Natural killer cell (primary cell): ENCODE measurements at regions not wholly inside any gene's neighbourhood (a gene's known extent, or its start where the extent isn't known, plus 50 kb on each side); places are given as distances from the start of the nearest gene placed in this dataset.

Source experiments
- ATAC-seq, 3 donors: fragments of 150-1000 bp in 2 of 3; fragments of 200-7000 bp in 1 of 3; cut with Tn5 transposase; 1 replicate in 1 of 3; 2 replicates in 2 of 3; pipeline ENCODE4 v1.10.0; 2021; ENCODE audit warnings: mild to moderate bottlenecking in 2 of 3, moderate library complexity in 2 of 3
- DNase-seq, 2 donors: peaks; one replicate each; pipeline versions ENCODE4 v3.0.0 to v3.0.0-alpha.2; 2013 to 2021; ENCODE audit warnings: mixed read lengths in 1 of 2
- H3K27ac ChIP-seq: one replicate; pipeline ENCODE4 v1.5.1; 2013; ENCODE audit warnings: mild to moderate bottlenecking, low read length
- H3K27me3 ChIP-seq: one replicate; pipeline ENCODE4 v1.6.1; 2013; ENCODE audit warnings: low read length; ENCODE audit not compliant: control insufficient read depth, insufficient read depth
- H3K36me3 ChIP-seq: one replicate; pipeline ENCODE4 v1.6.1; 2013; ENCODE audit warnings: low read length; ENCODE audit not compliant: control insufficient read depth, insufficient read depth
- H3K4me1 ChIP-seq: one replicate; pipeline ENCODE4 v1.6.1; 2013; ENCODE audit warnings: low read length; ENCODE audit not compliant: control insufficient read depth, insufficient read depth
- H3K4me3 ChIP-seq: one replicate; pipeline ENCODE4 v1.5.1; 2013; ENCODE audit warnings: low read length
- H3K9me3 ChIP-seq: one replicate; pipeline ENCODE4 v1.6.1; 2013; ENCODE audit warnings: low read length; ENCODE audit not compliant: control insufficient read depth, insufficient read depth
- H3K27ac Mint-ChIP-seq, 2 donors: one replicate each; pipeline ENCODE4 v1.8.0; 2022; ENCODE audit warnings: mild to moderate bottlenecking in 2 of 2, mixed read lengths in 2 of 2, moderate library complexity in 1 of 2
- H3K27me3 Mint-ChIP-seq, 2 donors: one replicate each; pipeline ENCODE4 v1.8.0; 2022; ENCODE audit warnings: low read depth in 2 of 2, mixed read lengths in 2 of 2
- H3K36me3 Mint-ChIP-seq: one replicate; pipeline ENCODE4 v1.8.0; 2022; ENCODE audit warnings: mixed read lengths
- H3K4me1 Mint-ChIP-seq, 2 donors: one replicate each; pipeline ENCODE4 v1.8.0; 2022; ENCODE audit warnings: mixed read lengths in 2 of 2
- H3K4me3 Mint-ChIP-seq: one replicate; pipeline ENCODE4 v1.8.0; 2022; ENCODE audit warnings: mild to moderate bottlenecking, moderate library complexity, mixed read lengths
- H3K9me3 Mint-ChIP-seq, 2 donors: one replicate each; pipeline ENCODE4 v1.8.0; 2022; ENCODE audit warnings: mixed read lengths in 2 of 2
- CTCF ChIP-seq: fragments of 200-600 bp; IDR thresholded peaks from one replicate; pipeline ENCODE4 v1.8.0; 2022; ENCODE audit warnings: antibody characterized with exemption
- WGBS: methylation state at CpG from one replicate; pipeline ENCODE4 v1.1.7; 2013; ENCODE audit warnings: missing lambda C conversion rate; ENCODE audit not compliant: insufficient coverage; 5-methylcytosine and 5-hydroxymethylcytosine counted together
- intact Hi-C: fragments of 100-400 bp; cut with micrococcal nuclease; formaldehyde crosslinking; loops from one replicate; pipeline ENCODE4 v1.14.2; 2022

- TF ChIP-seq CTCF, result no peak
- H3K4me3 ChIP-seq, result no peak overlapping the region
- DNase-seq (no peak), ATAC-seq (no peak)
- Mint-ChIP-seq H3K27me3 (no peaks in the 10 kb centered on the region), H3K4me3 (no peak overlapping the region), H3K27ac (no peak overlapping the region), H3K9me3 (no peaks in the 10 kb centered on the region), H3K36me3 (no peaks in the 10 kb centered on the region), H3K4me1 (no peaks in the 10 kb centered on the region)
- no peaks in the 10 kb centered on the region for H3K4me1 ChIP-seq
- H3K27me3 ChIP-seq, result no peaks in the 10 kb centered on the region
- no peaks in the 10 kb centered on the region for H3K36me3 ChIP-seq
- no peak overlapping the region for H3K27ac ChIP-seq
- no peaks in the 10 kb centered on the region for H3K9me3 ChIP-seq
- intact Hi-C loops, result no loop called here
- 83% methylated on average over 3 of the region's 4 CpGs for WGBS
These were observed 498.1 kb downstream of the KLF5 start for GRCh38 chr13:73556902-73557301.

GRCh38 chr13:73556128-73556527 is 497.3 kb downstream of the KLF5 start:
- Histone ChIP-seq H3K36me3 (no peaks in the 10 kb centered on the region), H3K9me3 (no peaks in the 10 kb centered on the region), H3K27ac (no peak overlapping the region), H3K27me3 (no peaks in the 10 kb centered on the region), H3K4me3 (no peak overlapping the region), H3K4me1 (no peaks in the 10 kb centered on the region)
- Mint-ChIP-seq H3K36me3 (no peaks in the 10 kb centered on the region), H3K9me3 (no peaks in the 10 kb centered on the region), H3K27ac (no peak overlapping the region), H3K4me1 (no peaks in the 10 kb centered on the region), H3K27me3 (no peaks in the 10 kb centered on the region), H3K4me3 (no peak overlapping the region)
- WGBS, result 88% methylated on average over 1 of the region's 2 CpGs
- ATAC-seq (no peak), DNase-seq (no peak)
- TF ChIP-seq CTCF, result no peak
- intact Hi-C loops, result no loop called here

GRCh38 chr13:73551736-73552135 is 492.9 kb downstream of the KLF5 start:
- H3K27me3 Mint-ChIP-seq, result no peaks in the 10 kb centered on the region
- no peaks in the 10 kb centered on the region for H3K4me1 Mint-ChIP-seq
- Histone ChIP-seq H3K27ac (no peak overlapping the region), H3K27me3 (no peaks in the 10 kb centered on the region), H3K4me3 (no peak overlapping the region), H3K36me3 (no peaks in the 10 kb centered on the region), H3K9me3 (no peaks in the 10 kb centered on the region), H3K4me1 (no peaks in the 10 kb centered on the region)
- intact Hi-C loops, result no loop called here
- 94% methylated on average over 2 of the region's 2 CpGs for WGBS
- no peak overlapping the region for H3K4me3 Mint-ChIP-seq
- DNase-seq (no peak), ATAC-seq (no peak)
- TF ChIP-seq CTCF, result no peak
- no peaks in the 10 kb centered on the region for H3K36me3 Mint-ChIP-seq
- no peaks in the 10 kb centered on the region for H3K9me3 Mint-ChIP-seq
- H3K27ac Mint-ChIP-seq, result no peak overlapping the region

- no peak overlapping the region for H3K4me3 ChIP-seq
- H3K36me3 ChIP-seq, result no peaks in the 10 kb centered on the region
- no peaks in the 10 kb centered on the region for H3K36me3 Mint-ChIP-seq
- no peaks in the 10 kb centered on the region for H3K4me1 ChIP-seq
- WGBS, result 97% methylated on average over 2 of the region's 3 CpGs
- H3K27me3 ChIP-seq, result no peaks in the 10 kb centered on the region
- no peaks in the 10 kb centered on the region for H3K4me1 Mint-ChIP-seq
- H3K9me3 Mint-ChIP-seq, result no peaks in the 10 kb centered on the region
- no peak overlapping the region for H3K27ac Mint-ChIP-seq
- ATAC-seq (no peak), DNase-seq (no peak)
- H3K27ac ChIP-seq, result no peak overlapping the region
- TF ChIP-seq CTCF, result no peak
- H3K9me3 ChIP-seq, result no peaks in the 10 kb centered on the region
- no peak overlapping the region for H3K4me3 Mint-ChIP-seq
- intact Hi-C loops, result no loop called here
- H3K27me3 Mint-ChIP-seq, result no peaks in the 10 kb centered on the region
These were observed 490.9 kb downstream of the KLF5 start for GRCh38 chr13:73549717-73550116.
